Activated CD8-positive, alpha-beta memory T cell treated with anti-CD3 and anti-CD28 coated beads for 4 hours (primary cell): ENCODE measurements at regions not wholly inside any gene's neighbourhood (a gene's known extent, or its start where the extent isn't known, plus 50 kb on each side); places are given as distances from the start of the nearest gene placed in this dataset.
A peak's percentile ranks its signal among the peaks of the same experiment; 100 is the strongest.

Experiments used
- DNase-seq, 2 donors: peaks; one replicate each; pipeline ENCODE4 v3.0.0-alpha.2; 2020; ENCODE audit warnings: low read depth in 2 of 2

GRCh38 chr6:156564127-156564806 is 212.9 kb upstream of the ARID1B start:
- DNase-seq, result peak; percentile 31 to 53

GRCh38 chr6:156563714-156564113 is 213.5 kb upstream of the ARID1B start:
- no peak for DNase-seq

DNA sequence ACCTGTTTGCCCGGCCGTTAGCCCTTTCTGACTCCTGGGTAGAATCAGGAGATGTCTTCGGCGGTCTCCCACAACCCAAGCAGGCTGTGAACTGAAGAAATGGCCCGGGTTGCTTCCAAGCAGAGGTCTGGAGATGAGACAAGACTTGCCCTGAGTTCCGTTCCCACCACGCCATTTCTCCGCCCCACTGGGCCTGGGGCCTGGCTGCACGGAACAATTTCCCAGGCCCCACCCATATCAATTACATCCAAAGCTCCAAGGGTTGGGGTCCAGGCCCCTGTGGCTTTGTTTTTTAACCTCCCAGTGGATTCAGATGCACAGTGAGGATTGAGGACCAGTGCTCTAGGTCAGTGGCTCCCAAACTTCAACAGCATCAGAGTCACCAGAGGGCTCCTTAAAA is 214.5 kb upstream of the ARID1B start:
- DNase-seq, result no peak

GRCh38 chr6:156562019-156562418 is 215.2 kb upstream of the ARID1B start:
- DNase-seq, result no peak

DNA sequence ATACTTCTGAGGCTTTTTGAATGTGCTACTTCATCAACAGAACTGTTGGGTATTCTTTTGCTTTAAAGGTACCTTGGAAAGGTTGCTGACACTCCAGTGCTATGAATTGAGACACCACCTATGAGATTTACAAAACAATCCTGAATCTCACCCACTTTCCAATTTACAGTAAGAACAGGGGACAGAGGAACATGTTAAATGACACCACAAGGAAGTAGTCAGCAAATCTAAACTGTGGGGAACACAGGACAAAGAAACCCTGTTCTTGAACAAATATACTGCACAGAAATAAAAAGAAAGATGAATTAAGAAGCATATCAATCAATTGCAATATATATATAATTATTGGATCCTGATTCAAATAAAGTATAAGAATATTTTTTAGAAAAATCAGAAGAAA is 216.7 kb upstream of the ARID1B start:
- DNase-seq, result no peak

DNA sequence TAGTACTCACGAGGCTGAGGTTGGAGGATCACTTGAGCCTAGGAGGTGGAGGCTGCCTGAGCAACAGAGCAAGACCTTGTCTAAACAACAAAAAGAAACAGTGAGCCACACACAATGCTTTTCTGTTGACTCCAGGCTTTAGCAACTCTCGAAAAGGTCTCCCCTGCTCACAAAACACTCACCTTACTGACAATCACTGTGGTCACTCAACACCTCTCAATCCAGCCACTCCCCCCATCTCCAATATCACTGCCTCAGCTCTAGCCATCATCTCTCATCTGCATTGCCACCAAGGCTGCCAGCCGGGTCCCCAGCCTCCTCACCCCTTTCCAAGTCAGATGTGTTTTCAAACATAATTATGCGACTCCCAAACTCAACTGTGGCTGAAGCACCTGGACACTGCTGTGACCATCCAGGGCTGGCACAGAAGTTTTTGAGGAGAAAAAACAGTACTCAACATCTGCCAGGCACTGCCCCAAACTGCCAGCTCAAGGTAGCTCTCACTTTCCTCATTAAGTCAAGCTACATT is 218.0 kb upstream of the ARID1B start:
- no peak for DNase-seq

DNA sequence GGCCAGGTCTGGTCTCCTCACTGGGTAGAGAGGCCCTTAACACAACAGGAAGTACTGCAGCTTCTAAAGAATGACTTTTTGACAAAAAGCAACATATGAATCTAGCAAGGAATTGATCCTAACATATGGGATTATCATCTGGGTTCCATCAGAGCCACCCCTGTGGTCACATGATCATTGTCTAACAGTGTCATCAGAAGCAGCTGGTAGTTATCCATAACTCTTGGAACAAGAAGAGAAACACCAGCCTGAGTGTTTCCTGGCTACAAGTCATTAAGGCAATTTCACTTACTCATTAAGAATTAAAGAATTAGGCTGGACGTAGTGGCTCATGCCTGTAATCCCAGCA is 219.3 kb upstream of the ARID1B start:
- no peak for DNase-seq

DNA sequence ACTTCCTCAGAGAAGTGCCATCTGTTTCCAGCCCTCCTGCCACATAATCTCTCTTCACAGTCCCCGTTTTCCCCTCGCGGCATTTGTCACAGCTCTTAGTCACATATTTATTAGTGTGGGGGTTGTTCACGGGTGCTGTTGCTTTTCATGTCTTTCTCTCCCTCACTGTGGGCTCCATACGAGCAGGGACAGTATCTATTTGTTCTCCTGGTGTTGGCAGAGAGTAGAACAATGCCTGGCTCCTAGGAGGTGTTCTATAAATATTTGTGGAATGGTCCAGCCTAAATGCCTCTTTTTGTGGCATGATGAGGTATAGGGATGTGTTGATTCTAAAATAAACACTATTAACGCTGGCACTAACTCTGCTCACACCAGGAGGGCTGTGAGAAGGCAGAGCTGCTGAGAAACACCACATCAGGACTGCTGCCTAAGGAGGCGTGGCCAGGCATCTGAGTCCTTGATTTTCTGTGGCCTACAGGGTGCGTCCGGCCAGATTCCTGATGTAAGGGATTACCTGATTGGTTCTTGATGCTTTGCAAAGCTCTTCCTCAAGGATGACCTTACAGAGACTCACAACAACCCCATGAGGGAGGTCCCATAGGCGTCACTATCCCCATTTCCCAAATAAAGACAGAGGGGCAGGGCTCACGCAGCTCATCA is 219.8 kb upstream of the ARID1B start:
- no peak for DNase-seq

- DNase-seq, result no peak
These were observed 220.4 kb upstream of the ARID1B start for GRCh38 chr6:156556811-156557210.

DNA sequence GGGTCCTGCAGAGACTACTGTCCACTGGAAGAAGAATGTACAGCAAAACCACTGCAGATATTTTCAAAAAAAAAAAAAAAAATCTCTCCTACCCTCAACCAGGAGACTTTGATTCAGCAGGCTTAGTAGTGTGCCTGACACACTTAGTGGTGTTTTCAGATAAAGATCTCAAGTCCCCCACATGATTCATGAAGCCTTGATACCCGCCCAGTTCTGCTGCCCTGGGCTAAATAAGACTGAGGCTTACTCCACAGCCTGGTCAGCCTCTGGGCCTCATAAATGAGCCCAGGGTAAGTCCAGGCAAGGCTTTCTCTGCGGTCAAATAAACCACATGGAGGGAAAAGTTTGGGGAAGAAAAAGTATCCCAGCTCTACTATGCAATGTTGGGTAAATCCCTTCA is 222.1 kb upstream of the ARID1B start:
- DNase-seq, result no peak

GRCh38 chr6:156554160-156554559 is 223.0 kb upstream of the ARID1B start:
- DNase-seq, result no peak

- no peak for DNase-seq
These were observed 224.3 kb upstream of the ARID1B start for GRCh38 chr6:156552849-156553248.

DNA sequence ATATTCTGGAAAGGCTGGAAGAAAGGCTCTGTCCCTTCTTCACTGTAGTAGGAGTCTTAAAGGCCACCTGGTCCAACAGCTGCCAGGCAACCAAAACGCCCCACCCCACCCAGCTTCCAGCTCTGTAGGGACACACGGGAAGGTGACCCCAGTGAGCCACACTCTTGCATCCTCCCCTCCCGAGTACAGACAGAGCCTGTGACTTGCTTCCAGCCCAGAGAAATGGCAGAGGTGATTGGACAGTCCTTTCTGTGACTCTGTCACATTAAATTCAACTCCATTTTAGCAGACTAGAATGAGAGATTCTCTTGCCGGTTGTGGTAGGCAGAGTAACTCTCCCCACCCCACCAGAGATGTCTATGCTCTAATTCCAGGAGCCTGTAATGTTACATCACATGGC is 226.2 kb upstream of the ARID1B start:
- no peak for DNase-seq

- no peak for DNase-seq
These were observed 231.2 kb upstream of the ARID1B start for GRCh38 chr6:156545931-156546330.

DNA sequence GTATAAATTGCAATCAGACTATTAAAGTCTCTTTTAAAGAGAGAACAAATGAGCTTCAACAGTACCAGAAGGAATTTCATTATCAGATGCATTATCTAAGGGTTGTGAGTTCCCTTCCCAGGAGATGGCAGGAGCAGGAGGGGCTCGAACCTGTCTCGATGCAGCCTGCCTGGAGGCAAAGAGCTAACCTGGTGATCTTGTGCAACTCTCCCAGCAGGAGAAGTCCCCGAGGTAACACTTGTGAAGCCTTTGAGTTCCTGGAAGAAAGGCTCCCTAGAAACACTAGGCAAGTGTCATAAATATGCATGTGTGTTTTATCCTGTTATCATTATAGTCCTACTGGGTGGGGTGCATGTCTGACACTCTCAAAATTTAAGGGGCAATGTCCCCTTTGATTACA is 232.2 kb upstream of the ARID1B start:
- no peak for DNase-seq

DNA sequence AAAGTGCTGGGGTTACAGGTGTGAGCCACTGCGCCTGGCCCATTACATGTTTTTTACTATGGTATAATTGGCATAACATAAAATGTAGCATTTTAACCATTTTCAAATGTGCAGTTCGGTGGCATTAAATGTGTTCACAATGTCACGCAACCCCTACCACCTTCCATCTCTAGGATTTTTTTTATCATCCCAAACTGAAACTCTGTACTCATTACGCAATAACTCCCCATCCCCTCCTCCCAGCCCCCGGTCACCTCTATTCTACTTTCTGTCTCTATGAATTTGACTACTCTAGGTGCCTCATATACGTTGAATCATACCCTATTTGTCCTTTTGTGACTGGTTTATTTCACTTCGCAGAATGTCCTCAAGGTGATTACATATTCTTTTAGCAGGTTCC is 233.1 kb upstream of the ARID1B start:
- DNase-seq, result no peak

DNA sequence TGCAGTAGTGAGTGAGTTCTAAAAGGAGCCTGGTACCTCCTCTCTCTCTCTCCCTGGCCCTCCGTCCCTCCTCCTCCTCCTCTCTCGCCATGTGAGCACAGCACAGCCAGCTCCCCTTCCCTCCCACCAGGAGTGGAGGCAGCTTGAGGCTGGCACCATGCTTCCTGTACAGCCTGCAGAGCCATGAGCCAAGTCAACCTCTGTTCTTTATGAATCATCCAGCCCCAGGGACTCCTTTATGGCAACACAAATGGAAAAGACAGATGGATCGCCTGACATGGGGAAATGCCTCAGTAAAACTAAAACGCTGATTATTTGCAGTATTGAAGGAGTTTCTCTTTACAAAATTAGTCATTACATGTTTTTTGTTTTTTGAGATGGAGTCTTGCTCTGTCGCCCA is 233.7 kb upstream of the ARID1B start:
- no peak for DNase-seq

GRCh38 chr6:156538875-156539660 is 238.1 kb upstream of the ARID1B start:
- no peak for DNase-seq

GRCh38 chr6:156534594-156534993 is 242.6 kb upstream of the ARID1B start:
- no peak for DNase-seq

GRCh38 chr6:156533872-156534524 is 243.2 kb upstream of the ARID1B start:
- no peak for DNase-seq

DNA sequence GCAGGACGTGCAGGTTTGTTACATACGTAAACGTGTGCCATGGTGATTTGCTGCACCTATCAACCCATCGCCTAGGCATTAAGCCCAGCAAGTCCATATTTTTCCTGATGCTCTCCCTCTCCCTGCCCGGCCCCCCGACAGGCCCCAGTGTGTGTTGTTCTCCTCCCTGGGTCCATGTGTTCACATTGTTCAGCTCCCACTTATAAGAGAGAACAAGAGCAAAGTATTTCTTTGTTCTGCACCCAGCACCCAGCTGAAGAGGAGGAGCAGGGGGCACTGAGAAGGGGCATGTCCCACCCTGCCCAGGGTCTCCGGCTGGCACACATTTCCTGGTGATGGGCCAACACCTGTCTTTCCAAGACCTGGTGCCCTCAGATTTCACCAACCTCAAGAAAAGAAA is 251.1 kb upstream of the ARID1B start:
- DNase-seq, result no peak

GRCh38 chr6:156525541-156525940 is 251.6 kb upstream of the ARID1B start:
- no peak for DNase-seq
